ENCODE measurements at regions not wholly inside any gene's neighbourhood (a gene's known extent, or its start where the extent isn't known, plus 50 kb on each side); places are given as distances from the start of the nearest gene placed in this dataset.
"Not testable (repeated sequence)": the region's sequence is repeated elsewhere in the genome, so short reads cannot be mapped to it uniquely, and the experiment has no call there.

- no peak for DNase-seq
These were observed 88.7 kb upstream of the TNFSF11 start for GRCh38 chr13:42485272-42485671.

DNA sequence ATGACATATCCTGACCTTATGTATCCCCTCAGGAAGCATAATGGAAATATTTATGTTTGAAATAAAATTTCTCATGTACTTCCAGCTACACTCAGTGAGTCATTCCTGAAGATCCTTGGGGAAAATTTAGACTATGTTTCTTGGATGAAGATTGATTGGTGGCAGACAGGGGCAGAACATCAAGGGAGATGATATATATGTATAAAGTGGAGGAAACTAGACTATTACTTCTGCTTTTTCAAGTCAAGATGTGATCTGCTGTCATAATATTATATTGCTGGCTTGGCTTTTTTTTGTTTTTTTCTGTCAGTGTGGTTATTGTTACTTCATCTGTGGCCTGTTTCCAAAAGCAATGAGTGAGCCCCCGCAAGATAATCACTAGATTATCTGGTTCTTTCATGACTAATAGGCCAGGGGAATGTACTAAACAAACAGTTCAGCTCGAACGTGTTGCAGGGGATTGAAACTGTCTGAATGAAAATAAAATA lies 87.2 kb upstream of the TNFSF11 start:
- DNase-seq = no peak

GRCh38 chr13:42487221-42487620 lies 86.7 kb upstream of the TNFSF11 start:
- DNase-seq = no peak

DNA sequence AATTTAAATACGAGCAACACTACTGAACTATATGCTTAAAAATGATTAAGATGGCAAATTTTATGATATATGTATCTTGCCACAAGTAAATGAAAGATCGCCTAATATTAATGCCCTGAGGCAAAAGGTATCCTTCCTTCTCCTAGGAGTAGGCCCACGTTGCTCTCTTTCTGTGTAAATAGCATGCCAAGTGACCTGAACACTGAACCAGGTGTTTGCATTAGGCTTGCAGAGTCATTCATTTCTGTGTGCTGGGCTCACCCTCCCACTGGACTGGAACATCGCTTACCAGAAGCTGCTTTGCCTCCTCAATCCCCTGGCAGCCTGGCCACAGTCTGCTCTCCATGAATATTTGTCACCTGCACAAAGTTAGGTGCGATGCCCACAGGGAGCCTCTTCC lies 83.3 kb upstream of the TNFSF11 start:
- DNase-seq = no peak

DNA sequence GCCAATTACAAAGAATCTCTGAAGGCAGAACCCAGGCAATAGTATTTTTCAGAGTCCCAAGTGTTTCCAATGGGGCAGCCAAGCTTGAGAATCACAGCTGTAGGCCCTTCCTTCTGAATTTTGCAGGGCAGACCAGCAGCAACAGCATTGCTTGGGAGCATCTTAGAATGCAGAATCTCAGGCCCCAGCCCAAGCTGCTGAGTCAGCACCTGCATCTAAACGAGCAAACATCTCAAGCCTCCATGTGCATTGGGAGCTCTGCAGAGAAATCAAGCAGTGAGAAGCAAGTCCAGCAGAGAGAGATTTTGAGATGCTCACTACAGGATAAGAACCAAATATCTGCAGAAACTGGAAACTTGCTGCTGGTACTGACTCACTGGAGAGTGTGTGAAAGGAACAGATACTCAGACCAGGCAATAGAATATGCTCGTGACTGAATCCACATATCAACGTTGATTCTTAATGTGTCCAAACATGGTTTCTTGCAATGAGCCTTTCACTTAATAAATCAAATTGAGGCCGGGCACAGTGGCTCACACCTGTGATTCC lies 81.5 kb upstream of the TNFSF11 start:
- no peak for DNase-seq

DNA sequence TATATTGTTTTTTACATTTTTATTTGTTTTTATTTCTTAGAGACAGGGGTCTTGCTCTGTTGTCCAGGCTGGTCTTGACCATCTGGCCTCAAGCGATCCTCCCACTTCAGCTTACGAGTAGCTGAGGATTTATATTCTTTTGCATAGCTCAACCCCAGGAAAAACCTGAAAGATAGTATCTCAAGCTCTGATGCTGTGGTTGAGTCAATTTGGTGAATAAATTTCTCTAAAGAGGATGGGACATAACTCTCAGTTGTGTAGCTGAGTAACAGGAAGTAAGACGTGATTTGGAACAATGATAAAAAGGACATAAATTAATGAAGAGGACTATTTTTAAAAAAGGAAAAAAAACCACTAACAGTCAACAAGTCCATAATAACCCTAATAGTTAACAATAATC lies 79.8 kb upstream of the TNFSF11 start:
- no peak for DNase-seq

DNA sequence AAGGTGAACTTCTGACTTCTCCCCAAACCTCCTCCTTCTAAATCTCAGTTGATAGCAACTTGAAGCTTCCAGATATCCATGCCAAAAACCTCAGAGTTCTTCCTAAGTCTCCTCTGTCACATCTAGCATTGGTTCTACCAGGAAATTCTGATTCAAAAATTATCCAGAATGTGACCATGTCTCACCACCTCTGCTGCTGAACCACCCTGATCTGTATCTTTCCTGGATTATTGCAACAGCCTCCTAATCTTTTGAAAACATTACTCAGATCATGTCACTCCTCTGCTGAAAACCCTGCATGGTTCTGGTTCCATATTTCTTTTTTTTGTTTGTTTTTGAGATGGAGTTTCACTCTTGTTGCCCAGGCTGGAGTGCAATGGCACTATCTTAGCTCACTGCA lies 78.7 kb upstream of the TNFSF11 start:
- DNase-seq = no peak

- no peak for DNase-seq
These were observed 78.2 kb upstream of the TNFSF11 start for GRCh38 chr13:42495751-42496150.

- DNase-seq = not testable (repeated sequence)
These were observed 76.9 kb upstream of the TNFSF11 start for GRCh38 chr13:42496926-42497554.

DNA sequence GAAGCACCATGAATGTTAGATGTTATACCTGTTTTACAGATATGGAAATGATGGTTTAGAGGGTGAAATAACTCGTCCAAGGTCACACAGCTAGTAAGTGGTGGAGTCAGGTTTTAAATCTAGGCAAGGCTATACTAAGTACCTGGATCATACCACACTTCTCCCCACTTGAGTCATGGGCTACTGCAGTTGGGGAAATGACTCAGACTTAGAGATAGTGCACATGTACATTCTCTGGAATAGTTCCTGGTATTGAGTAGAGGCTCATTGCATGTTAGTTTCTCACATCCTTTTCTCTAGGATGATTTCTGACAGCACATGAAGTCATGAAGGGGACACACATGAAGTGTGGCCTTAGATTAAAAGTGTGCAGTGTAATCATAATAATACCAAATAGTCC lies 76.2 kb upstream of the TNFSF11 start:
- no peak for DNase-seq

DNA sequence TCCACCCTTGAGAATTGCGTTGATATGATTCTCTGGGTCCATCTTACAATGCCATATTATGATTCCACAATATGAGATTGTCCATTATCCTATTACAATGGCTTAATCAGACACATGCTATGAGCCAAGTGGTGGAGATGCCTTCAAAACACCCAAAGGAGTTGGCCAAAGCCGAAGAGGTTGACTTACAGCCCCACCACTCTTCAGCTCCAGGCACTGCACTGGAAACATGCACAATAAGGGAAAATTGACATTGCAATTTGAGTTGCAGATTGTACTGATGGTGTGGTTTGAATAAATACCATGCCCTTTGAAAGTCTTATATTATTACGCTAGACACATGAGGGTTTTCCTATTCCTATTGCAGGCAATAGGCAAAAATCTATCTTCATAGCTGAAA lies 75.4 kb upstream of the TNFSF11 start:
- DNase-seq = no peak

Measured in NCI-H2081 treated with DMSO at 0.1 percent for 48 hours (cell line).